A549 (cell line): ENCODE measurements at regions not wholly inside any gene's neighbourhood (a gene's known extent, or its start where the extent isn't known, plus 50 kb on each side); places are given as distances from the start of the nearest gene placed in this dataset.

Source experiments
- CEBPB ChIP-seq, 2 experiments: fragments of >200 bp in 1 of 2; sonication (Bioruptor Twin) in 1 of 2; formaldehyde crosslinking in 1 of 2; IDR thresholded peaks; 2 replicates each; pipeline ENCODE4 v1.6.1; 2012 to 2016
- CHD2 ChIP-seq: fragments of 150-350 bp; IDR thresholded peaks from 2 replicates; pipeline ENCODE4 v1.6.1; 2014; ENCODE audit warnings: low read length; ENCODE audit not compliant: partially characterized antibody
- CTCF ChIP-seq: fragments of >200 bp; sonication (Bioruptor Twin); formaldehyde crosslinking; IDR thresholded peaks from 3 replicates; pipeline ENCODE4 v1.5.1; 2016
- ESRRA ChIP-seq: fragments of 150-350 bp; IDR thresholded peaks from 2 replicates; pipeline ENCODE4 v1.6.1; 2014; ENCODE audit warnings: mild to moderate bottlenecking, low read length, borderline replicate concordance
- KDM1A ChIP-seq: fragments of 200-600 bp; sonication (generic); IDR thresholded peaks from 2 replicates; pipeline ENCODE4 v1.6.1; 2016; ENCODE audit warnings: low read depth, mild to moderate bottlenecking
- MAX ChIP-seq: IDR thresholded peaks from 2 replicates; pipeline ENCODE4 v1.6.1; 2012
- POLR2A ChIP-seq: IDR thresholded peaks from 2 replicates; pipeline ENCODE4 v1.6.1; 2012; ENCODE audit warnings: mild to moderate bottlenecking, low read length
- POLR2AphosphoS2 ChIP-seq: conservative IDR thresholded peaks from 2 replicates; pipeline ENCODE4 v1.6.1; 2012; ENCODE audit warnings: low read length, improper control_type of control experiment, inconsistent platforms
- REST ChIP-seq: fragments of 200-600 bp; sonication (generic); IDR thresholded peaks from 2 replicates; pipeline ENCODE4 v1.6.1; 2016; ENCODE audit warnings: antibody characterized with exemption, mild to moderate bottlenecking, moderate library complexity

- TF ChIP-seq POLR2A (no peak), CTCF (no peak), KDM1A (no peak), CHD2 (no peak), REST (no peak), MAX (no peak), ESRRA (no peak), POLR2AphosphoS2 (no peak), CEBPB (IDR thresholded peaks at IDR 0.05) (no peak)
Observed at GRCh38 chr2:219798430-219798829, 171.0 kb downstream of the SLC4A3 start.
